A673 (cell line): ENCODE measurements at regions not wholly inside any gene's neighbourhood (a gene's known extent, or its start where the extent isn't known, plus 50 kb on each side); places are given as distances from the start of the nearest gene placed in this dataset.

Source experiments
- BruUV-seq: library from RNA; stranded (reverse); fragments of 400-500 nt; replicated peaks from 2 replicates; lab custom pipeline; 2021; lab: Mats Ljungman, UMichigan
- CTCF ChIA-PET: fragments of 300-600 bp; sonication (Branson Sonifier 250); formaldehyde crosslinking; loops from one replicate; lab custom pipeline; 2022; ENCODE audit warnings: antibody characterized with exemption; lab: Charles Lee
- POLR2A ChIA-PET: fragments of 300-600 bp; sonication (Branson Sonifier 250); formaldehyde crosslinking; loops from one replicate; lab custom pipeline; 2022; ENCODE audit warnings: antibody characterized with exemption; ENCODE audit not compliant: low non-redundant PET; lab: Charles Lee
- DNase-seq: peaks from one replicate; pipeline ENCODE4 v3.0.0-alpha.2; 2015; ENCODE audit warnings: low spot score
- H3K27ac ChIP-seq: fragments of 200-600 bp; sonication (generic); 2 replicates; pipeline ENCODE4 v1.5.1; 2016; ENCODE audit warnings: mixed run types, low read depth, mild to moderate bottlenecking, mixed read lengths, antibody characterized with exemption, low read length; ENCODE audit not compliant: poor library complexity, severe bottlenecking
- H3K27me3 ChIP-seq: fragments of 200-600 bp; sonication (generic); replicated peaks from 2 replicates; pipeline ENCODE4 v1.6.1; 2017; ENCODE audit warnings: mixed run types, low read depth, mild to moderate bottlenecking, mixed read lengths, antibody characterized with exemption, low read length; ENCODE audit not compliant: insufficient read depth, poor library complexity
- H3K36me3 ChIP-seq: fragments of 200-600 bp; sonication (generic); 2 replicates; pipeline ENCODE4 v1.6.1; 2016; ENCODE audit warnings: mixed run types, mild to moderate bottlenecking, mixed read lengths, antibody characterized with exemption, low read length; ENCODE audit not compliant: insufficient read depth, poor library complexity, severe bottlenecking
- H3K4me1 ChIP-seq: fragments of 200-600 bp; sonication (generic); 2 replicates; pipeline ENCODE4 v1.6.1; 2017; ENCODE audit warnings: mixed run types, mild to moderate bottlenecking, mixed read lengths, antibody characterized with exemption, low read length; ENCODE audit not compliant: insufficient read depth, poor library complexity, severe bottlenecking
- H3K4me3 ChIP-seq: fragments of 200-600 bp; sonication (generic); 2 replicates; pipeline ENCODE4 v1.5.1; 2016; ENCODE audit warnings: low read depth, mixed run types, mild to moderate bottlenecking, mixed read lengths, low read length; ENCODE audit not compliant: poor library complexity, severe bottlenecking
- H3K9me3 ChIP-seq: fragments of 200-600 bp; sonication (generic); 2 replicates; pipeline ENCODE4 v1.6.1; 2016; ENCODE audit warnings: mixed run types, low read depth, mild to moderate bottlenecking, mixed read lengths, antibody characterized with exemption, low read length; ENCODE audit not compliant: poor library complexity, severe bottlenecking
- CTCF ChIP-seq: fragments of 300-800, 200-600 bp; sonication (generic); conservative IDR thresholded peaks from 2 replicates; pipeline ENCODE4 v1.5.1; 2017; ENCODE audit warnings: low read depth, mild to moderate bottlenecking, antibody characterized with exemption, low read length, moderate library complexity, mixed read lengths
- EZH2 ChIP-seq: fragments of 200-600 bp; sonication (generic); IDR thresholded peaks from 2 replicates; pipeline ENCODE4 v1.6.1; 2017; ENCODE audit warnings: borderline replicate concordance, low read depth, mild to moderate bottlenecking, mixed read lengths, antibody characterized with exemption, low read length; ENCODE audit not compliant: poor library complexity, severe bottlenecking
- intact Hi-C: fragments of 100-400 bp; cut with micrococcal nuclease; formaldehyde crosslinking; loops from one replicate; pipeline ENCODE4 v1.10.0; 2022; ENCODE audit not compliant: unreplicated experiment

GRCh38 chr2:11938196-11938595 is 191.8 kb downstream of the LPIN1 start:
- Histone ChIP-seq H3K36me3 (no peaks in the 10 kb centered on the region), H3K4me3 (no peak overlapping the region), H3K9me3 (no peaks in the 10 kb centered on the region), H3K27me3 (no peaks in the 10 kb centered on the region), H3K27ac (no peak overlapping the region), H3K4me1 (no peaks in the 10 kb centered on the region)
- DNase-seq: no peak
- ChIA-PET CTCF (no interaction called here), POLR2A (no interaction called here)
- intact Hi-C loops: no loop called here
- no peak for TF ChIP-seq CTCF
- no peak for TF ChIP-seq EZH2
- BruUV-seq: no TSS peak

GRCh38 chr2:11939523-11939922 is 193.1 kb downstream of the LPIN1 start:
- Histone ChIP-seq H3K27me3 (no peaks in the 10 kb centered on the region), H3K9me3 (no peaks in the 10 kb centered on the region), H3K4me1 (no peaks in the 10 kb centered on the region), H3K36me3 (no peaks in the 10 kb centered on the region), H3K4me3 (no peak overlapping the region), H3K27ac (no peak overlapping the region)
- no peak for TF ChIP-seq CTCF
- TF ChIP-seq EZH2: no peak
- no peak for DNase-seq
- CTCF ChIA-PET: no interaction called here
- intact Hi-C loops: no loop called here
- POLR2A ChIA-PET: no interaction called here
- BruUV-seq: no TSS peak

GRCh38 chr2:11940121-11940743 is 193.8 kb downstream of the LPIN1 start:
- TF ChIP-seq EZH2: no peak
- no peak for TF ChIP-seq CTCF
- no peak overlapping the region for H3K4me3 ChIP-seq
- intact Hi-C loops: no loop called here
- CTCF ChIA-PET: no interaction called here
- DNase-seq: no peak
- BruUV-seq: no TSS peak
- POLR2A ChIA-PET: no interaction called here
- H3K27me3 ChIP-seq: no peaks in the 10 kb centered on the region
- H3K36me3 ChIP-seq: no peaks in the 10 kb centered on the region
- H3K4me1 ChIP-seq: no peaks in the 10 kb centered on the region
- no peak overlapping the region for H3K27ac ChIP-seq
- no peaks in the 10 kb centered on the region for H3K9me3 ChIP-seq
